ENCODE measurements at regions not wholly inside any gene's neighbourhood (a gene's known extent, or its start where the extent isn't known, plus 50 kb on each side); places are given as distances from the start of the nearest gene placed in this dataset.

- Histone ChIP-seq H3K27me3 (no peaks in the 10 kb centered on the region), H3K36me3 (no peaks in the 10 kb centered on the region), H3K27ac (no peak overlapping the region), H3K4me3 (no peak overlapping the region), H3K4me1 (no peaks in the 10 kb centered on the region), H3K9me3 (peaks cover 0 to 14% (median 0%) of the 10 kb centered on the region in 12 donors)
- no peak for TF ChIP-seq CTCF (IDR thresholded peaks at IDR 0.05)
- TF ChIP-seq POLR2A (IDR thresholded peaks at IDR 0.05) = no peak
- 85 to 87% (median 86%) methylated on average over 2 of the region's 2 CpGs for WGBS, 4 donors
- no peak for DNase-seq
- intact Hi-C loops (cut with DNase I) = no loop called here
- ATAC-seq = no peak
These were observed 597.3 kb upstream of the PIK3C3 start for GRCh38 chr18:41357708-41358107.

GRCh38 chr18:41353777-41354528 is 601.1 kb upstream of the PIK3C3 start:
- Histone ChIP-seq H3K4me3 (no peak overlapping the region), H3K36me3 (no peaks in the 10 kb centered on the region), H3K9me3 (peaks cover 0 to 11% (median 0%) of the 10 kb centered on the region in 12 donors), H3K4me1 (no peaks in the 10 kb centered on the region), H3K27ac (no peak overlapping the region), H3K27me3 (no peaks in the 10 kb centered on the region)
- no peak for DNase-seq
- 70 to 85% (median 79%) methylated on average over 3 of the region's 3 CpGs for WGBS, 4 donors
- no peak for ATAC-seq
- TF ChIP-seq POLR2A (IDR thresholded peaks at IDR 0.05) = no peak
- TF ChIP-seq CTCF (IDR thresholded peaks at IDR 0.05) = no peak
- intact Hi-C loops (cut with DNase I) = no loop called here

- 81 to 84% (median 83%) methylated on average over 3 of the region's 3 CpGs for WGBS, 4 donors
- intact Hi-C loops (cut with DNase I) = no loop called here
- Histone ChIP-seq H3K4me1 (no peaks in the 10 kb centered on the region), H3K4me3 (no peak overlapping the region), H3K36me3 (no peaks in the 10 kb centered on the region), H3K27ac (no peak overlapping the region), H3K27me3 (no peaks in the 10 kb centered on the region), H3K9me3 (no peaks in the 10 kb centered on the region)
- ATAC-seq (no peak), DNase-seq (no peak)
- TF ChIP-seq CTCF (IDR thresholded peaks at IDR 0.05) (no peak), POLR2A (IDR thresholded peaks at IDR 0.05) (no peak)
These were observed 603.6 kb upstream of the PIK3C3 start for GRCh38 chr18:41351430-41351829.

- Histone ChIP-seq H3K36me3 (no peaks in the 10 kb centered on the region), H3K9me3 (no peaks in the 10 kb centered on the region), H3K4me3 (no peak overlapping the region), H3K27me3 (no peaks in the 10 kb centered on the region), H3K4me1 (no peaks in the 10 kb centered on the region), H3K27ac (no peak overlapping the region)
- DNase-seq = no peak
- WGBS, 4 donors = 91 to 96% (median 95%) methylated on average over 3 of the region's 3 CpGs
- no peak for ATAC-seq
- intact Hi-C loops (cut with DNase I) = no loop called here
- no peak for TF ChIP-seq CTCF (IDR thresholded peaks at IDR 0.05)
- TF ChIP-seq POLR2A (IDR thresholded peaks at IDR 0.05) = no peak
These were observed 608.0 kb upstream of the PIK3C3 start for GRCh38 chr18:41347057-41347456.
